ENCODE measurements at regions not wholly inside any gene's neighbourhood (a gene's known extent, or its start where the extent isn't known, plus 50 kb on each side); places are given as distances from the start of the nearest gene placed in this dataset.

GRCh38 chr10:76732306-76732705, 905.3 kb downstream of the KCNMA1 start:
- TF ChIP-seq, protein P1, sequence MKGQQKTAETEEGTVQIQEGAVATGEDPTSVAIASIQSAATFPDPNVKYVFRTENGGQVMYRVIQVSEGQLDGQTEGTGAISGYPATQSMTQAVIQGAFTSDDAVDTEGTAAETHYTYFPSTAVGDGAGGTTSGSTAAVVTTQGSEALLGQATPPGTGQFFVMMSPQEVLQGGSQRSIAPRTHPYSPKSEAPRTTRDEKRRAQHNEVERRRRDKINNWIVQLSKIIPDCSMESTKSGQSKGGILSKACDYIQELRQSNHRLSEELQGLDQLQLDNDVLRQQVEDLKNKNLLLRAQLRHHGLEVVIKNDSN (IDR thresholded peaks at IDR 0.05): no peak
- TF ChIP-seq, protein P2, sequence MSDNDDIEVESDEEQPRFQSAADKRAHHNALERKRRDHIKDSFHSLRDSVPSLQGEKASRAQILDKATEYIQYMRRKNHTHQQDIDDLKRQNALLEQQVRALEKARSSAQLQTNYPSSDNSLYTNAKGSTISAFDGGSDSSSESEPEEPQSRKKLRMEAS (IDR thresholded peaks at IDR 0.05): no peak
- no peak for TF ChIP-seq CREB1 (IDR thresholded peaks at IDR 0.05; ENCODE audit: low read depth)
- TF ChIP-seq ZBTB7A (IDR thresholded peaks at IDR 0.05; ENCODE audit: low read depth): no peak
- TF ChIP-seq TCF12 (IDR thresholded peaks at IDR 0.05; ENCODE audit: low read depth): no peak
- TF ChIP-seq EGR1 (IDR thresholded peaks at IDR 0.05): no peak
- TF ChIP-seq TEAD4 (IDR thresholded peaks at IDR 0.05): no peak
- TF ChIP-seq NFIC (IDR thresholded peaks at IDR 0.05): no peak
- TF ChIP-seq EP300 (IDR thresholded peaks at IDR 0.05; ENCODE audit: borderline replicate concordance): no peak
- no peak for TF ChIP-seq CEBPB (IDR thresholded peaks at IDR 0.05)

GRCh38 chr10:76729841-76730487, 907.6 kb downstream of the KCNMA1 start:
- TF ChIP-seq NFIC (IDR thresholded peaks at IDR 0.05): no peak
- no peak for TF ChIP-seq ZBTB7A (IDR thresholded peaks at IDR 0.05; ENCODE audit: low read depth)
- no peak for TF ChIP-seq CREB1 (IDR thresholded peaks at IDR 0.05; ENCODE audit: low read depth)
- no peak for TF ChIP-seq CEBPB (IDR thresholded peaks at IDR 0.05)
- TF ChIP-seq YY1 (IDR thresholded peaks at IDR 0.05; ENCODE audit: low read depth): no peak
- TF ChIP-seq RAD21 (IDR thresholded peaks at IDR 0.05; ENCODE audit: low read depth): no peak
- no peak for TF ChIP-seq TEAD4 (IDR thresholded peaks at IDR 0.05)
- TF ChIP-seq, protein P1 (IDR thresholded peaks at IDR 0.05): no peak
- no peak for TF ChIP-seq REST (IDR thresholded peaks at IDR 0.05; ENCODE audit: low read depth)
- TF ChIP-seq FOXM1 (IDR thresholded peaks at IDR 0.05; ENCODE audit: borderline replicate concordance, low read depth): no peak
- TF ChIP-seq EP300 (IDR thresholded peaks at IDR 0.05; ENCODE audit: borderline replicate concordance): no peak
- no peak for TF ChIP-seq EGR1 (IDR thresholded peaks at IDR 0.05)
- TF ChIP-seq, protein P2 (IDR thresholded peaks at IDR 0.05): no peak
- no peak for TF ChIP-seq TAF1 (IDR thresholded peaks at IDR 0.05; ENCODE audit: low read depth)
- no peak for TF ChIP-seq TCF12 (IDR thresholded peaks at IDR 0.05; ENCODE audit: low read depth)

GRCh38 chr10:76729346-76729745, 908.3 kb downstream of the KCNMA1 start:
- TF ChIP-seq CREB1 (IDR thresholded peaks at IDR 0.05; ENCODE audit: low read depth) (no peak), TCF12 (IDR thresholded peaks at IDR 0.05; ENCODE audit: low read depth) (no peak), EP300 (IDR thresholded peaks at IDR 0.05; ENCODE audit: borderline replicate concordance) (no peak), YY1 (IDR thresholded peaks at IDR 0.05; ENCODE audit: low read depth) (no peak), TEAD4 (IDR thresholded peaks at IDR 0.05) (no peak), TAF1 (IDR thresholded peaks at IDR 0.05; ENCODE audit: low read depth) (no peak), EGR1 (IDR thresholded peaks at IDR 0.05) (no peak), ZBTB7A (IDR thresholded peaks at IDR 0.05; ENCODE audit: low read depth) (no peak), RAD21 (IDR thresholded peaks at IDR 0.05; ENCODE audit: low read depth) (no peak)

- no peak for TF ChIP-seq CEBPB (IDR thresholded peaks at IDR 0.05)
- TF ChIP-seq, protein P2 (IDR thresholded peaks at IDR 0.05): no peak
- TF ChIP-seq CREB1 (IDR thresholded peaks at IDR 0.05; ENCODE audit: low read depth): no peak
- no peak for TF ChIP-seq FOXM1 (IDR thresholded peaks at IDR 0.05; ENCODE audit: borderline replicate concordance, low read depth)
- no peak for TF ChIP-seq TEAD4 (IDR thresholded peaks at IDR 0.05)
- no peak for TF ChIP-seq NFIC (IDR thresholded peaks at IDR 0.05)
- TF ChIP-seq ZBTB7A (IDR thresholded peaks at IDR 0.05; ENCODE audit: low read depth): no peak
- TF ChIP-seq, protein P1 (IDR thresholded peaks at IDR 0.05): no peak
- no peak for TF ChIP-seq EGR1 (IDR thresholded peaks at IDR 0.05)
- no peak for TF ChIP-seq RAD21 (IDR thresholded peaks at IDR 0.05; ENCODE audit: low read depth)
- no peak for TF ChIP-seq REST (IDR thresholded peaks at IDR 0.05; ENCODE audit: low read depth)
- no peak for TF ChIP-seq YY1 (IDR thresholded peaks at IDR 0.05; ENCODE audit: low read depth)
- no peak for TF ChIP-seq TCF12 (IDR thresholded peaks at IDR 0.05; ENCODE audit: low read depth)
- no peak for TF ChIP-seq EP300 (IDR thresholded peaks at IDR 0.05; ENCODE audit: borderline replicate concordance)
- TF ChIP-seq TAF1 (IDR thresholded peaks at IDR 0.05; ENCODE audit: low read depth): no peak
These were observed 910.6 kb downstream of the KCNMA1 start for GRCh38 chr10:76727038-76727437.

- TF ChIP-seq TEAD4 (IDR thresholded peaks at IDR 0.05) (no peak), CREB1 (IDR thresholded peaks at IDR 0.05; ENCODE audit: low read depth) (no peak), TCF12 (IDR thresholded peaks at IDR 0.05; ENCODE audit: low read depth) (no peak), CEBPB (IDR thresholded peaks at IDR 0.05) (no peak)
These were observed 913.8 kb downstream of the KCNMA1 start for GRCh38 chr10:76723844-76724243.

Measured in Ishikawa (cell line).